ENCODE measurements at regions not wholly inside any gene's neighbourhood (a gene's known extent, or its start where the extent isn't known, plus 50 kb on each side); places are given as distances from the start of the nearest gene placed in this dataset. TPM values are rescaled to one million over a fixed set of nuclear protein-coding genes. Genes with fewer than 3 reads are reported as not detected.

DNA sequence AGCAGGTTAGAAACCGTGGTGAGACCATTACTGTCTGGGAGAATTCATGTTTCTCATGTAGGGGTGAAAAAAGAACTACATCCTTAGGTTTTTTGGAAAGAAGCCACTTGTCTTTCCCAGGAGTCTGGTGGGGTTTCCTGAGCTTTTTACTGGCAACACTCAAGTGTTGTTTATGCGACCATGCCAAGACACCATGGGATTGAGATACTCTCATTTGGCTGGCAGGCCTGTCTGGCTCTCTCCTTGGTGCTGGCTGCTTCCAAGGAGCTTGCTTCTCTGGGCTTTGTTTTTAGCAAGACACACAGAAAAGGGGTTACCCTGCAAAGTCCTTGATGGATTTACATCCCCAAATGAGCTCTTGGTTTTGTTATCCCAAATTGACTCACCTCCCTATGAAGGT lies 80.9 kb upstream of the ISL1 start:
- H3K4me3 ChIP-seq (ENCODE audit: low read depth, low read length), result no peak overlapping the region
- no peak for TF ChIP-seq CTCF (IDR thresholded peaks at IDR 0.05; ENCODE audit: insufficient read depth, low read length)
- no peak for DNase-seq (ENCODE audit: low read depth)

- H3K4me3 ChIP-seq (ENCODE audit: low read depth, low read length), result no peak overlapping the region
- TF ChIP-seq CTCF (IDR thresholded peaks at IDR 0.05; ENCODE audit: insufficient read depth, low read length), result no peak
- no peak for DNase-seq (ENCODE audit: low read depth)
These were observed 56.4 kb upstream of the ISL1 start for GRCh38 chr5:51326844-51327243.

Small RNAs in the stretch of these regions (small RNA-seq; reads per million reads assigned to genes)
- gene AC022441.3 (not detected), gene RNU6-1296P (not detected), gene RNU6-480P (not detected)

Measured in fibroblast of the aortic adventitia (primary cell).